Stimulated activated CD4-positive, alpha-beta T cell treated with anti-CD3 and anti-CD28 coated beads, Interleukin-15, amount 100 ng/mL, for 48 hours (primary cell): ENCODE measurements at regions not wholly inside any gene's neighbourhood (a gene's known extent, or its start where the extent isn't known, plus 50 kb on each side); places are given as distances from the start of the nearest gene placed in this dataset.
A peak's percentile ranks its signal among the peaks of the same experiment; 100 is the strongest.

Source experiments
- DNase-seq, 2 donors: peaks; one replicate each; pipeline ENCODE4 v3.0.0-alpha.2; 2020; ENCODE audit warnings: low read depth in 2 of 2

- no peak for DNase-seq
These were observed 763.0 kb upstream of the ACVR2A start for GRCh38 chr2:147081831-147082230.

- no peak for DNase-seq
These were observed 768.2 kb upstream of the ACVR2A start for GRCh38 chr2:147076634-147077033.

- DNase-seq, result no peak
These were observed 776.8 kb upstream of the ACVR2A start for GRCh38 chr2:147068071-147068470.

GRCh38 chr2:147067136-147067535 lies 777.7 kb upstream of the ACVR2A start:
- DNase-seq, result no peak

GRCh38 chr2:147062073-147062472 lies 782.8 kb upstream of the ACVR2A start:
- no peak for DNase-seq

GRCh38 chr2:147061269-147061668 lies 783.6 kb upstream of the ACVR2A start:
- no peak for DNase-seq

GRCh38 chr2:147057892-147058490 lies 786.8 kb upstream of the ACVR2A start:
- DNase-seq, result no peak

GRCh38 chr2:147051814-147052213 lies 793.0 kb upstream of the ACVR2A start:
- DNase-seq, result no peak

GRCh38 chr2:147051248-147051647 lies 793.6 kb upstream of the ACVR2A start:
- DNase-seq, result no peak

GRCh38 chr2:147049957-147050356 lies 794.9 kb upstream of the ACVR2A start:
- DNase-seq, result no peak

- no peak for DNase-seq
These were observed 798.4 kb upstream of the ACVR2A start for GRCh38 chr2:147046473-147046872.

GRCh38 chr2:147045113-147045512 lies 799.7 kb upstream of the ACVR2A start:
- DNase-seq, result peak; percentile 7 to 39

- DNase-seq, result no peak
These were observed 803.7 kb upstream of the ACVR2A start for GRCh38 chr2:147041121-147041494.

- no peak for DNase-seq
These were observed 804.3 kb upstream of the ACVR2A start for GRCh38 chr2:147040298-147041120.

- DNase-seq, result no peak
These were observed 807.8 kb upstream of the ACVR2A start for GRCh38 chr2:147037048-147037447.

GRCh38 chr2:147033044-147033443 lies 811.8 kb upstream of the ACVR2A start:
- DNase-seq, result no peak

GRCh38 chr2:147031897-147032296 lies 812.9 kb upstream of the ACVR2A start:
- no peak for DNase-seq

- DNase-seq, result no peak
These were observed 813.7 kb upstream of the ACVR2A start for GRCh38 chr2:147030966-147031720.

GRCh38 chr2:147027436-147027835 lies 817.4 kb upstream of the ACVR2A start:
- DNase-seq, result no peak

- DNase-seq, result no peak
These were observed 818.0 kb upstream of the ACVR2A start for GRCh38 chr2:147026664-147027295.

- DNase-seq, result no peak
These were observed 818.9 kb upstream of the ACVR2A start for GRCh38 chr2:147025646-147026585.
